GM12878 (cell line): ENCODE measurements at regions not wholly inside any gene's neighbourhood (a gene's known extent, or its start where the extent isn't known, plus 50 kb on each side); places are given as distances from the start of the nearest gene placed in this dataset.

ENCODE experiments used
- ATAC-seq: fragments of 200-7000 bp; cut with Tn5 transposase; 3 replicates; pipeline ENCODE4 v1.9.1; 2020; ENCODE audit warnings: mild to moderate bottlenecking, moderate library complexity
- BruUV-seq: library from RNA; stranded (reverse); fragments of 400-500 nt; replicated peaks from 2 replicates; lab custom pipeline; 2021; lab: Mats Ljungman, UMichigan
- CTCF ChIA-PET: fragments of 300-600 bp; sonication (Branson Sonifier 250); formaldehyde crosslinking; extraction: SDS; loops from one replicate; lab custom pipeline; 2021; ENCODE audit warnings: inconsistent platforms; lab: Yijun Ruan, JAX
- POLR2A ChIA-PET: fragments of 350-600 bp; formaldehyde crosslinking; extraction: SDS; loops from one replicate; lab custom pipeline; 2021; ENCODE audit warnings: inconsistent platforms; lab: Charles Lee
- RAD21 ChIA-PET: fragments of 300-600 bp; sonication (Branson Sonifier 250); formaldehyde crosslinking; loops from one replicate; lab custom pipeline; 2023; ENCODE audit warnings: antibody characterized with exemption; ENCODE audit not compliant: unreplicated experiment; lab: Charles Lee
- SMC1A ChIA-PET: fragments of 300-600 bp; sonication (Branson Sonifier 250); formaldehyde crosslinking; loops from one replicate; lab custom pipeline; 2023; ENCODE audit not compliant: unreplicated experiment, uncharacterized antibody; lab: Charles Lee
- DNase-seq: peaks from one replicate; pipeline ENCODE4 v3.0.0-alpha.2; 2011; ENCODE audit warnings: low read depth, low spot score
- FAIRE-seq: peaks from 3 replicates; lab custom pipeline; 2011; peaks lifted over from hg19 to GRCh38; lab: Jason Lieb, UNC
- H2AFZ ChIP-seq: 2 replicates; pipeline ENCODE4 v1.6.0; 2011; ENCODE audit warnings: low read depth, low read length, control low read depth; ENCODE audit not compliant: control insufficient read depth
- H3K27ac ChIP-seq: 2 replicates; pipeline ENCODE4 v1.5.1; 2011; ENCODE audit warnings: control low read depth; ENCODE audit not compliant: control insufficient read depth, insufficient read depth
- H3K27me3 ChIP-seq, 2 experiments: replicated peaks in 1 of 2; 2 replicates each; pipeline versions ENCODE4 v1.6.0 to v1.6.1; 2011; ENCODE audit warnings: low read length in 1 of 2; ENCODE audit not compliant: control insufficient read depth in 2 of 2, insufficient read depth in 2 of 2
- H3K36me3 ChIP-seq, 2 experiments: 2 replicates each; pipeline ENCODE4 v1.5.1; 2011; ENCODE audit warnings: low read length in 1 of 2; ENCODE audit not compliant: control insufficient read depth in 2 of 2, insufficient read depth in 2 of 2
- H3K4me1 ChIP-seq: 2 replicates; pipeline ENCODE4 v1.6.1; 2011; ENCODE audit warnings: mild to moderate bottlenecking, low read length, moderate library complexity, mixed read lengths; ENCODE audit not compliant: control insufficient read depth, insufficient read depth
- H3K4me2 ChIP-seq: 2 replicates; pipeline ENCODE4 v1.6.0; 2011; ENCODE audit warnings: control low read depth; ENCODE audit not compliant: control insufficient read depth, insufficient read depth
- H3K4me3 ChIP-seq: fragments of 200-600 bp; sonication (generic); 2 replicates; pipeline ENCODE4 v1.5.1; 2016
- H3K79me2 ChIP-seq: 2 replicates; pipeline ENCODE4 v1.6.0; 2011; ENCODE audit warnings: low read length; ENCODE audit not compliant: control insufficient read depth, insufficient read depth
- H3K9ac ChIP-seq: 2 replicates; pipeline ENCODE4 v1.8.0; 2011; ENCODE audit warnings: low read length, control low read depth, mixed read lengths; ENCODE audit not compliant: control insufficient read depth, insufficient read depth
- H3K9me3 ChIP-seq: replicated peaks from 3 replicates; pipeline ENCODE4 v1.5.1; 2011; ENCODE audit warnings: mild to moderate bottlenecking, low read length; ENCODE audit not compliant: control insufficient read depth, insufficient read depth
- H4K20me1 ChIP-seq: 2 replicates; pipeline ENCODE4 v1.6.0; 2011; ENCODE audit not compliant: control insufficient read depth, insufficient read depth
- CHD4 ChIP-seq: fragments of 200-600 bp; sonication (generic); IDR thresholded peaks from 2 replicates; pipeline ENCODE4 v1.6.1; 2016; ENCODE audit warnings: mild to moderate bottlenecking
- EP300 ChIP-seq, 2 experiments: fragments of 150-350 bp in 1 of 2; IDR thresholded peaks; 2 replicates each; pipeline ENCODE4 v1.6.1; 2011 to 2012; ENCODE audit warnings: low read depth in 2 of 2, low read length in 2 of 2, borderline replicate concordance in 1 of 2, improper control_type of control experiment in 1 of 2, inconsistent platforms in 1 of 2; ENCODE audit not compliant: control insufficient read depth in 1 of 2
- ETV6 ChIP-seq, 2 experiments: fragments of 450-650 bp in 1 of 2; IDR thresholded peaks in 1 of 2; conservative IDR thresholded peaks in 1 of 2; 2 replicates each; pipeline ENCODE4 v1.6.1; 2014; ENCODE audit warnings: antibody characterized with exemption in 1 of 2, borderline replicate concordance in 1 of 2, low read depth in 1 of 2, mild to moderate bottlenecking in 1 of 2, moderate library complexity in 1 of 2
- JUNB ChIP-seq: IDR thresholded peaks from 2 replicates; pipeline ENCODE4 v1.6.1; 2016; ENCODE audit warnings: antibody characterized with exemption, mild to moderate bottlenecking
- KDM1A ChIP-seq: fragments of 200-600 bp; sonication (generic); IDR thresholded peaks from 2 replicates; pipeline ENCODE4 v1.6.1; 2016; ENCODE audit warnings: borderline replicate concordance
- NBN ChIP-seq: fragments of 450-650 bp; IDR thresholded peaks from 2 replicates; pipeline ENCODE4 v1.6.1; 2016
- NFYB ChIP-seq: IDR thresholded peaks from 2 replicates; pipeline ENCODE4 v1.6.1; 2011; ENCODE audit warnings: low read depth, mild to moderate bottlenecking, low read length, improper control_type of control experiment, moderate library complexity; ENCODE audit not compliant: insufficient read depth
- POLR2AphosphoS2 ChIP-seq: IDR thresholded peaks from 2 replicates; pipeline ENCODE4 v1.6.1; 2011; ENCODE audit warnings: low read depth, mild to moderate bottlenecking, low read length, improper control_type of control experiment, moderate library complexity
- RFX5 ChIP-seq: IDR thresholded peaks from 2 replicates; pipeline ENCODE4 v1.6.1; 2011; ENCODE audit warnings: low read depth, low read length, improper control_type of control experiment
- SP1 ChIP-seq: IDR thresholded peaks from one replicate; pipeline ENCODE4 v1.6.1; 2011; ENCODE audit warnings: low read depth, low read length
- SPI1 ChIP-seq: IDR thresholded peaks from 2 replicates; pipeline ENCODE4 v1.6.1; 2011; ENCODE audit warnings: low read depth, mild to moderate bottlenecking, low read length, moderate library complexity, borderline replicate concordance; ENCODE audit not compliant: insufficient read depth
- ZNF217 ChIP-seq: fragments of 450-650 bp; IDR thresholded peaks from 2 replicates; pipeline ENCODE4 v1.6.1; 2017; ENCODE audit warnings: antibody characterized with exemption, mild to moderate bottlenecking
- WGBS: methylation state at CpG from one replicate; pipeline ENCODE4 v1.1.6; 2016; ENCODE audit warnings: low lambda C conversion rate; ENCODE audit not compliant: insufficient replicate concordance, insufficient coverage; ENCODE audit errors: missing lambda C conversion rate; 5-methylcytosine and 5-hydroxymethylcytosine counted together
- in situ Hi-C: fragments of 300-500 bp; cut with MboI; formaldehyde crosslinking; loops from 9 replicates; pipeline ENCODE4 v1.14.3; 2018; ENCODE audit warnings: mixed read lengths
- intact Hi-C: fragments of 100-400 bp; cut with micrococcal nuclease; formaldehyde crosslinking; loops from one replicate; pipeline ENCODE4 v1.14.2; 2022; ENCODE audit not compliant: unreplicated experiment
- TF ChIP-seq, protein P1 (sequence below): fragments of 450-650 bp; IDR thresholded peaks from 2 replicates; pipeline ENCODE4 v1.6.1; 2014; ENCODE audit warnings: mild to moderate bottlenecking
- TF ChIP-seq, protein P2 (sequence below): fragments of 450-650 bp; IDR thresholded peaks from 2 replicates; pipeline ENCODE4 v1.6.1; 2017; ENCODE audit warnings: borderline replicate concordance

- no peaks in the 10 kb centered on the region for H3K36me3 ChIP-seq
- CTCF ChIA-PET, result no interaction called here
Observed at GRCh38 chr7:114343949-114344708, 70.5 kb upstream of the FOXP2 start.

More at GRCh38 chr7:114343949-114344708, 70.5 kb upstream of the FOXP2 start:
- FAIRE-seq, result no peak
- Histone ChIP-seq H3K79me2 (no peaks in the 10 kb centered on the region), H3K27ac (no peak overlapping the region), H2AFZ (no peak overlapping the region), H3K9ac (no peak overlapping the region), H3K4me1 (no peaks in the 10 kb centered on the region), H4K20me1 (no peaks in the 10 kb centered on the region), H3K4me2 (no peak overlapping the region), H3K27me3 (no peaks in the 10 kb centered on the region), H3K4me3 (no peak overlapping the region), H3K9me3 (no peaks in the 10 kb centered on the region)
- intact Hi-C loops (no loop called here), in situ Hi-C loops (no loop called here)
- ChIA-PET SMC1A (no interaction called here), RAD21 (no interaction called here), POLR2A (no interaction called here)
- DNase-seq, result no peak
- ATAC-seq, result no peak
- WGBS, result 29% methylated on average over 9 of the region's 9 CpGs
- BruUV-seq, result no TSS peak
- TF ChIP-seq KDM1A, result no peak
- TF ChIP-seq, protein P1, sequence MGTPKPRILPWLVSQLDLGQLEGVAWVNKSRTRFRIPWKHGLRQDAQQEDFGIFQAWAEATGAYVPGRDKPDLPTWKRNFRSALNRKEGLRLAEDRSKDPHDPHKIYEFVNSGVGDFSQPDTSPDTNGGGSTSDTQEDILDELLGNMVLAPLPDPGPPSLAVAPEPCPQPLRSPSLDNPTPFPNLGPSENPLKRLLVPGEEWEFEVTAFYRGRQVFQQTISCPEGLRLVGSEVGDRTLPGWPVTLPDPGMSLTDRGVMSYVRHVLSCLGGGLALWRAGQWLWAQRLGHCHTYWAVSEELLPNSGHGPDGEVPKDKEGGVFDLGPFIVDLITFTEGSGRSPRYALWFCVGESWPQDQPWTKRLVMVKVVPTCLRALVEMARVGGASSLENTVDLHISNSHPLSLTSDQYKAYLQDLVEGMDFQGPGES, result no peak
- TF ChIP-seq POLR2AphosphoS2, result no peak
- no peak for TF ChIP-seq SP1
- no peak for TF ChIP-seq NFYB
- no peak for TF ChIP-seq SPI1
- no peak for TF ChIP-seq CHD4
- TF ChIP-seq, protein P2, sequence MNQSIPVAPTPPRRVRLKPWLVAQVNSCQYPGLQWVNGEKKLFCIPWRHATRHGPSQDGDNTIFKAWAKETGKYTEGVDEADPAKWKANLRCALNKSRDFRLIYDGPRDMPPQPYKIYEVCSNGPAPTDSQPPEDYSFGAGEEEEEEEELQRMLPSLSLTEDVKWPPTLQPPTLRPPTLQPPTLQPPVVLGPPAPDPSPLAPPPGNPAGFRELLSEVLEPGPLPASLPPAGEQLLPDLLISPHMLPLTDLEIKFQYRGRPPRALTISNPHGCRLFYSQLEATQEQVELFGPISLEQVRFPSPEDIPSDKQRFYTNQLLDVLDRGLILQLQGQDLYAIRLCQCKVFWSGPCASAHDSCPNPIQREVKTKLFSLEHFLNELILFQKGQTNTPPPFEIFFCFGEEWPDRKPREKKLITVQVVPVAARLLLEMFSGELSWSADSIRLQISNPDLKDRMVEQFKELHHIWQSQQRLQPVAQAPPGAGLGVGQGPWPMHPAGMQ, result no peak
- no peak for TF ChIP-seq ZNF217
- TF ChIP-seq JUNB, result no peak
- TF ChIP-seq ETV6 (conservative IDR thresholded peaks at IDR 0.05 in 1 of 2, IDR thresholded peaks at IDR 0.05 in 1 of 2; ENCODE audit: borderline replicate concordance in 1 of 2, low read depth in 1 of 2), result no peak
- no peak for TF ChIP-seq RFX5
- TF ChIP-seq NBN, result no peak
- no peak for TF ChIP-seq EP300 (IDR thresholded peaks at IDR 0.05; ENCODE audit: borderline replicate concordance in 1 of 2, control insufficient read depth in 1 of 2, low read depth in 2 of 2, low read length in 2 of 2)
- TF ChIP-seq, all 136 proteins: peak for 0
